NOMO-1 (cell line): ENCODE measurements at regions not wholly inside any gene's neighbourhood (a gene's known extent, or its start where the extent isn't known, plus 50 kb on each side); places are given as distances from the start of the nearest gene placed in this dataset.
"Not testable (repeated sequence)": the region's sequence is repeated elsewhere in the genome, so short reads cannot be mapped to it uniquely, and the experiment has no call there.

Source experiments
- DNase-seq, 2 experiments: peaks; one replicate each; lab custom pipeline; 2025; ENCODE audit not compliant: unreplicated experiment in 2 of 2; lab: John Stamatoyannopoulos, UW

- DNase-seq = no peak
These were observed 213.9 kb upstream of the ZCCHC13 start for GRCh38 chrX:74090049-74090448.

- no peak for DNase-seq
These were observed 218.2 kb upstream of the ZCCHC13 start for GRCh38 chrX:74085642-74086236.

GRCh38 chrX:74080165-74080564 is 223.8 kb upstream of the ZCCHC13 start:
- no peak for DNase-seq

GRCh38 chrX:74065831-74066390 is 213.4 kb upstream of the XIST start:
- no peak for DNase-seq

- no peak for DNase-seq
These were observed 211.1 kb upstream of the XIST start for GRCh38 chrX:74063426-74064155.

- DNase-seq = no peak
These were observed 209.4 kb upstream of the XIST start for GRCh38 chrX:74061879-74062278.

- no peak for DNase-seq
These were observed 196.6 kb upstream of the XIST start for GRCh38 chrX:74049126-74049525.

- not testable (repeated sequence) for DNase-seq
These were observed 181.6 kb upstream of the XIST start for GRCh38 chrX:74034066-74034465.

- DNase-seq = not testable (repeated sequence)
These were observed 179.0 kb upstream of the XIST start for GRCh38 chrX:74031527-74031926.

GRCh38 chrX:74030766-74031165 is 178.3 kb upstream of the XIST start:
- not testable (repeated sequence) for DNase-seq

GRCh38 chrX:74025145-74025544 is 172.6 kb upstream of the XIST start:
- DNase-seq = not testable (repeated sequence)

GRCh38 chrX:74023203-74023602 is 170.7 kb upstream of the XIST start:
- DNase-seq = no peak

GRCh38 chrX:74018253-74018652 is 165.7 kb upstream of the XIST start:
- DNase-seq = no peak

- DNase-seq = peak; percentile 19 to 60
These were observed 163.0 kb upstream of the XIST start for GRCh38 chrX:74015379-74016019.

GRCh38 chrX:74009041-74009440 is 156.5 kb upstream of the XIST start:
- DNase-seq = no peak

GRCh38 chrX:73992019-73992418 is 139.5 kb upstream of the XIST start:
- DNase-seq = no peak

- no peak for DNase-seq
These were observed 134.7 kb upstream of the XIST start for GRCh38 chrX:73987166-73987565.

- DNase-seq = no peak
These were observed 127.1 kb upstream of the XIST start for GRCh38 chrX:73979551-73980131.

- DNase-seq = no peak
These were observed 125.1 kb upstream of the XIST start for GRCh38 chrX:73977542-73978169.

- DNase-seq = not testable (repeated sequence)
These were observed 114.9 kb upstream of the XIST start for GRCh38 chrX:73967461-73967860.

GRCh38 chrX:73965833-73966232 is 113.3 kb upstream of the XIST start:
- no peak for DNase-seq
